GM12878 (cell line): ENCODE measurements at regions not wholly inside any gene's neighbourhood (a gene's known extent, or its start where the extent isn't known, plus 50 kb on each side); places are given as distances from the start of the nearest gene placed in this dataset.

ENCODE experiments used
- CHD4 ChIP-seq: fragments of 200-600 bp; sonication (generic); IDR thresholded peaks from 2 replicates; pipeline ENCODE4 v1.6.1; 2016; ENCODE audit warnings: mild to moderate bottlenecking
- CREM ChIP-seq: IDR thresholded peaks from 2 replicates; pipeline ENCODE4 v1.6.1; 2014; ENCODE audit warnings: antibody characterized with exemption, low read depth
- CTCF ChIP-seq, 3 experiments: IDR thresholded peaks in 2 of 3; conservative IDR thresholded peaks in 1 of 3; 2 replicates each; pipeline ENCODE4 v1.5.1; 2011; ENCODE audit warnings: low read depth in 3 of 3, low read length in 3 of 3, mild to moderate bottlenecking in 3 of 3, control low read depth in 2 of 3, moderate library complexity in 2 of 3, inconsistent platforms in 1 of 3, mixed read lengths in 1 of 3; ENCODE audit not compliant: control insufficient read depth in 2 of 3, insufficient read depth in 1 of 3; ENCODE audit errors: extremely low read depth in 1 of 3
- ELK1 ChIP-seq: IDR thresholded peaks from 2 replicates; pipeline ENCODE4 v1.6.1; 2012; ENCODE audit warnings: low read depth, low read length, improper control_type of control experiment
- ETV6 ChIP-seq, 2 experiments: fragments of 450-650 bp in 1 of 2; IDR thresholded peaks in 1 of 2; conservative IDR thresholded peaks in 1 of 2; 2 replicates each; pipeline ENCODE4 v1.6.1; 2014; ENCODE audit warnings: antibody characterized with exemption in 1 of 2, borderline replicate concordance in 1 of 2, low read depth in 1 of 2, mild to moderate bottlenecking in 1 of 2, moderate library complexity in 1 of 2
- EZH2 ChIP-seq: IDR thresholded peaks from 2 replicates; pipeline ENCODE4 v1.6.1; 2012; ENCODE audit warnings: low read depth, mild to moderate bottlenecking, control low read depth, inconsistent platforms, low read length, borderline replicate concordance; ENCODE audit not compliant: control insufficient read depth
- LARP7 ChIP-seq: fragments of 450-650 bp; IDR thresholded peaks from 2 replicates; pipeline ENCODE4 v1.6.1; 2017; ENCODE audit warnings: mild to moderate bottlenecking
- NR2F1 ChIP-seq: fragments of 450-650 bp; conservative IDR thresholded peaks from 2 replicates; pipeline ENCODE4 v1.6.1; 2017; ENCODE audit warnings: mild to moderate bottlenecking
- NRF1 ChIP-seq: conservative IDR thresholded peaks from 2 replicates; pipeline ENCODE4 v1.6.1; 2011; ENCODE audit warnings: mild to moderate bottlenecking, low read depth, low read length, improper control_type of control experiment
- PBX3 ChIP-seq: IDR thresholded peaks from 2 replicates; pipeline ENCODE4 v1.6.1; 2011; ENCODE audit warnings: mild to moderate bottlenecking, low read depth, low read length, moderate library complexity; ENCODE audit not compliant: insufficient replicate concordance
- POU2F2 ChIP-seq: IDR thresholded peaks from 3 replicates; pipeline ENCODE4 v1.6.1; 2011; ENCODE audit warnings: low read depth, mild to moderate bottlenecking, low read length, borderline replicate concordance
- RAD21 ChIP-seq: IDR thresholded peaks from 2 replicates; pipeline ENCODE4 v1.6.1; 2011; ENCODE audit warnings: mild to moderate bottlenecking, low read depth, low read length, moderate library complexity; ENCODE audit not compliant: insufficient read depth
- RB1 ChIP-seq: fragments of 450-650 bp; formaldehyde crosslinking; IDR thresholded peaks from 2 replicates; pipeline ENCODE4 v1.6.1; 2017; ENCODE audit warnings: mild to moderate bottlenecking, borderline replicate concordance
- RELA ChIP-seq: fragments of 450-650 bp; IDR thresholded peaks from 2 replicates; pipeline ENCODE4 v1.8.0; 2014; ENCODE audit warnings: borderline replicate concordance; ENCODE audit not compliant: partially characterized antibody
- SIX5 ChIP-seq: IDR thresholded peaks from 2 replicates; pipeline ENCODE4 v1.6.1; 2011; ENCODE audit warnings: mild to moderate bottlenecking, low read depth, low read length, moderate library complexity; ENCODE audit not compliant: severe bottlenecking
- SKIL ChIP-seq: fragments of 450-650 bp; IDR thresholded peaks from 2 replicates; pipeline ENCODE4 v1.6.1; 2017; ENCODE audit warnings: mild to moderate bottlenecking, low read depth, inconsistent platforms; ENCODE audit not compliant: poor library complexity, severe bottlenecking
- SMC3 ChIP-seq: IDR thresholded peaks from 2 replicates; pipeline ENCODE4 v1.6.1; 2011; ENCODE audit warnings: low read length, improper control_type of control experiment, borderline replicate concordance
- SP1 ChIP-seq: IDR thresholded peaks from one replicate; pipeline ENCODE4 v1.6.1; 2011; ENCODE audit warnings: low read depth, low read length
- YBX1 ChIP-seq: fragments of 450-650 bp; IDR thresholded peaks from 2 replicates; pipeline ENCODE4 v1.6.1; 2016; ENCODE audit warnings: antibody characterized with exemption
- ZBTB33 ChIP-seq: fragments of 450-650 bp; IDR thresholded peaks from 2 replicates; pipeline ENCODE4 v1.6.1; 2017; ENCODE audit warnings: mild to moderate bottlenecking
- ZZZ3 ChIP-seq: IDR thresholded peaks from 2 replicates; pipeline ENCODE4 v1.6.1; 2011; ENCODE audit warnings: low read depth; ENCODE audit not compliant: control insufficient read depth, insufficient read length

- TF ChIP-seq ZBTB33: no peak
- no peak for TF ChIP-seq ZZZ3
- TF ChIP-seq SKIL: peak; percentile 42
- no peak for TF ChIP-seq ETV6 (conservative IDR thresholded peaks at IDR 0.05 in 1 of 2, IDR thresholded peaks at IDR 0.05 in 1 of 2; ENCODE audit: borderline replicate concordance in 1 of 2, low read depth in 1 of 2)
- no peak for TF ChIP-seq EZH2
- TF ChIP-seq POU2F2: 0 out of 3 replicates have a peak, but pooled peaks have one; percentile 29
- TF ChIP-seq SIX5: no peak
- no peak for TF ChIP-seq YBX1
- TF ChIP-seq ELK1: no peak
- TF ChIP-seq NR2F1: no peak
- no peak for TF ChIP-seq CHD4
- TF ChIP-seq CTCF (IDR thresholded peaks at IDR 0.05 in 2 of 3, conservative IDR thresholded peaks at IDR 0.05 in 1 of 3; ENCODE audit: control insufficient read depth in 2 of 3, extremely low read depth in 1 of 3, insufficient read depth in 1 of 3, low read depth in 3 of 3, low read length in 3 of 3): peak; percentile 51 to 95 (median 68); a peak in 4 of 6 replicates
- TF ChIP-seq NRF1: no peak
- no peak for TF ChIP-seq RELA
- peak; percentile 94 for TF ChIP-seq SMC3
- peak; percentile 63; the same call in 1 of the 2 replicates for TF ChIP-seq RB1
- peak; percentile 97 for TF ChIP-seq RAD21
- no peak for TF ChIP-seq PBX3
- no peak for TF ChIP-seq CREM
- TF ChIP-seq SP1: no peak
- TF ChIP-seq LARP7: no peak
Measured at GRCh38 chr7:55280031-55280454, 85.1 kb upstream of the LANCL2 start (continued).
